Nephron progenitor cell (in vitro differentiated cells): ENCODE measurements at regions not wholly inside any gene's neighbourhood (a gene's known extent, or its start where the extent isn't known, plus 50 kb on each side); places are given as distances from the start of the nearest gene placed in this dataset.

Source experiments
- DNase-seq: peaks from one replicate; pipeline ENCODE4 v3.0.0; 2021
- H3K27ac Mint-ChIP-seq: 2 replicates; pipeline ENCODE4 v1.8.0; 2021; ENCODE audit warnings: mild to moderate bottlenecking, moderate library complexity, mixed read lengths
- H3K27me3 Mint-ChIP-seq: 2 replicates; pipeline ENCODE4 v1.8.0; 2021; ENCODE audit warnings: mild to moderate bottlenecking, low read depth, mixed read lengths; ENCODE audit not compliant: poor library complexity
- H3K36me3 Mint-ChIP-seq: 2 replicates; pipeline ENCODE4 v1.8.0; 2021; ENCODE audit warnings: low read depth, mixed read lengths
- H3K4me1 Mint-ChIP-seq: 2 replicates; pipeline ENCODE4 v1.8.0; 2021; ENCODE audit warnings: mixed read lengths
- H3K4me3 Mint-ChIP-seq: 2 replicates; pipeline ENCODE4 v1.8.0; 2021; ENCODE audit warnings: mild to moderate bottlenecking, moderate library complexity, mixed read lengths
- H3K9me3 Mint-ChIP-seq: 2 replicates; pipeline ENCODE4 v1.8.0; 2021; ENCODE audit warnings: mild to moderate bottlenecking, moderate library complexity, mixed read lengths
- CTCF ChIP-seq: fragments of 200-600 bp; sonication (generic); IDR thresholded peaks from 2 replicates; pipeline ENCODE4 v1.5.0; 2021; ENCODE audit warnings: antibody characterized with exemption

- Mint-ChIP-seq H3K36me3 (no peaks in the 10 kb centered on the region), H3K4me3 (no peak overlapping the region), H3K27me3 (peaks cover 6% of the 10 kb centered on the region), H3K27ac (no peak overlapping the region), H3K4me1 (no peaks in the 10 kb centered on the region), H3K9me3 (no peaks in the 10 kb centered on the region)
- no peak for TF ChIP-seq CTCF
- no peak for DNase-seq
Measured at GRCh38 chr3:152185891-152186630, 82.7 kb upstream of the MBNL1 start.

- DNase-seq, result no peak
- Mint-ChIP-seq H3K27me3 (peaks cover under 1% of the 10 kb centered on the region), H3K4me3 (no peak overlapping the region), H3K9me3 (no peaks in the 10 kb centered on the region), H3K27ac (no peak overlapping the region), H3K36me3 (no peaks in the 10 kb centered on the region), H3K4me1 (no peaks in the 10 kb centered on the region)
- TF ChIP-seq CTCF, result no peak
Measured at GRCh38 chr3:152190636-152191183, 78.0 kb upstream of the MBNL1 start.

GRCh38 chr3:152192050-152192449 lies 76.7 kb upstream of the MBNL1 start:
- Mint-ChIP-seq H3K4me1 (no peaks in the 10 kb centered on the region), H3K27ac (no peak overlapping the region), H3K27me3 (no peaks in the 10 kb centered on the region), H3K36me3 (no peaks in the 10 kb centered on the region), H3K4me3 (no peak overlapping the region), H3K9me3 (no peaks in the 10 kb centered on the region)
- DNase-seq, result no peak
- no peak for TF ChIP-seq CTCF

GRCh38 chr3:152192936-152193672 lies 75.6 kb upstream of the MBNL1 start:
- no peak for TF ChIP-seq CTCF
- Mint-ChIP-seq H3K4me3 (no peak overlapping the region), H3K9me3 (no peaks in the 10 kb centered on the region), H3K36me3 (no peaks in the 10 kb centered on the region), H3K27me3 (no peaks in the 10 kb centered on the region), H3K27ac (no peak overlapping the region), H3K4me1 (no peaks in the 10 kb centered on the region)
- DNase-seq, result no peak

GRCh38 chr3:152193673-152194267 lies 75.0 kb upstream of the MBNL1 start:
- no peak for TF ChIP-seq CTCF
- Mint-ChIP-seq H3K27ac (no peak overlapping the region), H3K4me1 (no peaks in the 10 kb centered on the region), H3K4me3 (no peak overlapping the region), H3K36me3 (no peaks in the 10 kb centered on the region), H3K9me3 (no peaks in the 10 kb centered on the region), H3K27me3 (no peaks in the 10 kb centered on the region)
- no peak for DNase-seq
